A673 (cell line): ENCODE measurements at regions not wholly inside any gene's neighbourhood (a gene's known extent, or its start where the extent isn't known, plus 50 kb on each side); places are given as distances from the start of the nearest gene placed in this dataset.

Experiments
- CTCF ChIP-seq: fragments of 300-800, 200-600 bp; sonication (generic); conservative IDR thresholded peaks from 2 replicates; pipeline ENCODE4 v1.5.1; 2017; ENCODE audit warnings: low read depth, mild to moderate bottlenecking, antibody characterized with exemption, low read length, moderate library complexity, mixed read lengths
- EZH2 ChIP-seq: fragments of 200-600 bp; sonication (generic); IDR thresholded peaks from 2 replicates; pipeline ENCODE4 v1.6.1; 2017; ENCODE audit warnings: borderline replicate concordance, low read depth, mild to moderate bottlenecking, mixed read lengths, antibody characterized with exemption, low read length; ENCODE audit not compliant: poor library complexity, severe bottlenecking

GRCh38 chr1:64361974-64362373 is 108.0 kb upstream of the CACHD1 start:
- TF ChIP-seq CTCF (no peak), EZH2 (no peak)
